SK-MEL-5 (cell line): ENCODE measurements at regions not wholly inside any gene's neighbourhood (a gene's known extent, or its start where the extent isn't known, plus 50 kb on each side); places are given as distances from the start of the nearest gene placed in this dataset.

Experiments used
- DNase-seq: peaks from one replicate; pipeline ENCODE4 v3.0.0-alpha.2; 2016; ENCODE audit warnings: low read depth, low spot score
- in situ Hi-C: cut with HindIII; loops from 2 replicates; pipeline ENCODE4 v1.10.0; 2016; ENCODE audit warnings: low sequenced_read_pairs, high pct_unique_total_duplicates, low pct_unique_long_range_greater_than_20kb

DNA sequence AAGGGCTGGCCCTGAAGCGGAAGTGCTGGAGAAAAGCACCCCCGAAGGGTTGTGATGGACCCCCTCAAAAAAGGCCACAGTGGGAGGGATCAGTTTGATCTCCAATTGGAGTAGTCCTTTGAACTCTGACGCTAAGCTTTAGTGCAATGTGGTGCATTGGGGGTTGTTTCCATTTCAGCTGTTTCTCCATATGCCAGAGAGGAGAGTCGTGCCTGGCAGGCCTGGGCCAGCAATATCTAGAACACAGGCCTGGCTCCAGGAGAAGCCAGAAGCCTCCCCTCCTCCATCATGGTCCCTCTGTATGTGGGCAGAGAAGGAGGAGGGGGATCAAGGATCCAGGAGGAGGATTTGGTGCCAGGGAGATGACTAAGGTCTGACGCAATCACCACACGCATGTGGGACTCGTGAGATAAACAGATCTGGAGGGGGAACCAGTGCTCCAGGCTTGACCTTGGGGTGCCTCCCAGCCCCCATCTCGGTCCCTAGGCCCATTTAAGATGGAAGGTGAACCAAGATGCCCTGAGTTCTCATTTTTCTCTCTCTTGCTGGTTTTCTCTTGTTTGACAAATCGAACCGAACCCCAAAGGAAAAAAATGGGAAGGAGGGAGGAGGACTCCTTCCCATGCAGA is 517.4 kb upstream of the JARID2 start:
- in situ Hi-C loops = no loop called here
- no peak for DNase-seq

DNA sequence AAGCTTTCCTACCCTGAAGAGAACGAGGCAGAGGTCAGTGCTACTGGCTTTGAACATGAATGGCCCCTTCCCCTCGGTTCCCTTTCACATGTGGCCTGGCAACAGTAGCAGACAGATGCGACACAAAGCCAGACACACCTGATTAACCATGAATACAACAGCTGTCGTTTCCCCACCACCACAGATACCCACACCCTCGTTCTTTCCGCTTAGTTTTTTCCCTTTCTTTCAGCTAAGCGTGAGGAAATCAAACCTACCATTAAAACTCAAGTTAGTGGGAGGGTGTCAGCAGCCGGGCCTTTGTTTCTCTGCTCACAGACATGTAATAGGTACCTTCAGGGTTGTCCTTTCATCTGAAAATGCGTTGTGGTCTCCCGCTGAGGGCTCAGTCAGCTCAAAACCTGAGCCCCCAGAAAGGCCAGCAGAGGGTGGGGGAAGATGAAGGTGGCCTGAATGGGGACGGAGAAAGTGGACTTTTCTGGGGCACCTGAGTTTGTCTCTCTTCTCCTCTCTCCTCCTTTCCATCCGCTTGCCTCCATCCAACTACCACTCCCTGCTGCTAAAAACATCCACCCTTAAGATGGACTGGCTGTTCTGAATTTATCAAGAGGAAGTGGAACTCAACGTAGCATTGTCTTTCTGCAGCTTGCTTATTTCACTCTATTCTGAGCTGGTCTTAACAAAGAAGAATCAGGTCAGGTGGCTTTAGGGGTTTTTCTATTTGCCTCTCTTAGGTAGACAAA is 516.6 kb upstream of the JARID2 start:
- in situ Hi-C loops = no loop called here
- no peak for DNase-seq

DNA sequence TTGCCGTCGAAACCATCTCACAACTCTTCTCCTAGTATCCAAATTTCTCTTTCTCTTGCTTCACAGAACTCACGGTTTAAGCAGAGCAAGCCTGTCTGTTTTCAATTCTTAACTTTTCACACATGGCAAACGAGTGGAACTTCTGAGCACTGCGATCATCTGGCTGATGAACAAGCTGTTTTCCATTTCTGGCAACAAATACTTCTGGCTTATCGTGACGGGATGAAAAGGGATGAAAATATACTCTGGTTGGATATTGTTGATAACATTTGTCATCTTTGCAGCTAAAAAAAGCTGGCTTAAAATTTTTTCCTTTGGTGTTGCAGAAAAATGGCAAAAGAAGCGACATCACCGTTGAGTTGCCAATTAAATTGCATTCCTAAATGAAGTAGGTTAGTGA is 515.2 kb upstream of the JARID2 start:
- in situ Hi-C loops = no loop called here
- no peak for DNase-seq

DNA sequence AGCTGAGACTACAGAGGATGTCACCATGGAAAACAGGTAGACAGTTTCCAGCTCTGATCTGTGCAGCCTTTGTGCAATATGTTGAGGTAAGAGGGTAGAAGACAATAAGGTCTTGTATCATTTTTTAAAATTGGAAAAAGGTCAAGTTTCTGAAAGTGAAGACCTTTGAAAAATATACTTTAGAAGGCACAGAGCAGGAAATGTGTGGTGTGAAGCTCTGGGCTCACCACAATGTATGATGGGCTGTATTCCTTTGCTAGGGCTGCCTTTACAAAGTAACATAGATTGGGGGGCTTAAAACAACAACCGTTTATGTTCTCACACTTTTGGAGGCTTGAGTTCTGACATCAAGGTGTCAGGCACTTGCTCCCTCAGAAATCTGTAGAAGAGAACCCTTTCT is 514.3 kb upstream of the JARID2 start:
- in situ Hi-C loops = no loop called here
- DNase-seq = peak; percentile 27

DNA sequence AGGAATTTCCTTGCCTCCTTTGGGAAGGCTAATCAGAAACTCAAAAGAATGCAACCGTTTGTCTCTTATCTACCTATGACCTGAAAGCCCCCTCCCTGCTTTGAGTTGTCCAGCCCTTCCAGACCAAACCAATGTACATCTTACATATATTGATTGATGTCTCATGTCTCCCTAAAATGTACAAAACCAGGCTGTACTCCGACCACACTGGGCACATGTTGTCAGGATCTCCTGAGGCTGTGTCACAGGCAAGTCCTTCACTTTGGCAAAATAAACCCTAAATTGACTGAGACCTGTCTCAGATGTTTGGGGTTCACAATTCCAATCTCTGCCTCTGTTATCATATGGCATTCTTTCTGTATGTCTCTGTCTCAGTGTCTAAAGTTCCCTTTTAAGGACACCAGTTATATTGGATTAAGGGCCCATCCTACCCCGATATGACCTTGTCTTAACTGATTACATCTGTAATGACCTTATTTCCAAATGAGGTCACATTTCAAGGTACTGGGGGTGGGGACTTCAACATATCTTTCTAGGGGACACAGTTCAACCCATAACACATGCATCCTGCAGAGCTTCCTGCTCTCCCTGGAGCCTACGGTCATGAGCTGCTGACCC is 513.5 kb upstream of the JARID2 start:
- no peak for DNase-seq

DNA sequence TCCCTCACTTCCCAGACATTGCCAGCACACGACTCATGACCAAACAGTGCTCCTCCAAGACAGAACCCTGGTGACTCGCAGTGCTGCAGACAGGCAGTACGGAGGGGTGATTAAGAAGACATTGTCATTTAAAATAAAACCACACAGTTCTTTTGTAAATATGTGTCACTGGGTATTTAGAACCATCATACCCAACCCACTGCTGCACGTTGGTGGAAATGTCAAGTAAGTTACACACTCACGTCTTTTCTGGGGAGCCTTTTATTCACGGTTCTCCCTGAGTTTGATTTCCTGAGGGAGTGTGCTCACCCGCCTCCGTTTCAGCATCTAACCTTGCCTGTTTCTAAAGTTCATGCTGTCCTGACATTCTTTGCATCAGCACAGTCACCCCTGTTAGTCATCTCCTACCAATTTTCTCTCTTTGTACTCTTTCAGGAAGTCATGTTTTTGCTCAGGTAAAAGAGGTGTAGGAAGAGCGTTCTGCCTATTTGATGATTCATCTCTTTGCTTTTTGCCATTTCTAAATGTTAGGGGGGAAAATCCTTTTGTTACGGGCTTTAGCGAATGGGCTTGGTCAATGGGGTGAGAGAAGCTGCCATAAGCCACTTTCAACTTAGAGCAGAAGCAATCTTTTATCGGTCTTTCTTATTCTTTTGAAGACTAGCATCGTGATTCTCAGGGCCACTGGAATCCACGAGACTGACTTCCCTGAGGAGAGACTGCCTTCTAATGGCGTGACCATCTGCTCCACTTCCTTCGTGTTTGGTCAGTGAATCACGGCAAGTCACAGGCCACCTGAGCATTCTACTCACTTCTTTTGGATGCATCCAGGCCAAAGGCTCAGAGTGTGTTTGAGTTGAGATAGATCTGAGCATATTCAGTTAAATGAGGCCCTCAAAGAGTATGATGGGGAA is 512.8 kb upstream of the JARID2 start:
- in situ Hi-C loops = no loop called here
- no peak for DNase-seq

More for the DNA sequence above, 513.5 kb upstream of the JARID2 start:
- in situ Hi-C loops = no loop called here

DNA sequence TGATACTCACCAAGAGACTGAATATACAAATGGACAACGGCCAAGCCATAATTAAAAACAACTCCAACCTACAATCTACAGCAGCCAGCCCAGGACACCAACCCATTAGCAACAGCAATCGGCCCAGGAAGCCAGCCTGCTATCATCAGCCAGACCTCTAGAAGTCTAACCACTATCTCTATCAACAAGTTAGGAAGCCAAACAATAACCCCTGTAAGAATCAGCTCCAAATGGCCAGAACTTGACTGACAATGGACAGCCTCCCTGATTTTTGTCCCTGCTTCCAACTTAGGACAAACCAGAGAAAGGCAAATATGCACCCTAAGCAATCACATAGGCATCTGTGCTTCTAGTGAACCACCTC is 511.8 kb upstream of the JARID2 start:
- no peak for DNase-seq
- in situ Hi-C loops = no loop called here

DNA sequence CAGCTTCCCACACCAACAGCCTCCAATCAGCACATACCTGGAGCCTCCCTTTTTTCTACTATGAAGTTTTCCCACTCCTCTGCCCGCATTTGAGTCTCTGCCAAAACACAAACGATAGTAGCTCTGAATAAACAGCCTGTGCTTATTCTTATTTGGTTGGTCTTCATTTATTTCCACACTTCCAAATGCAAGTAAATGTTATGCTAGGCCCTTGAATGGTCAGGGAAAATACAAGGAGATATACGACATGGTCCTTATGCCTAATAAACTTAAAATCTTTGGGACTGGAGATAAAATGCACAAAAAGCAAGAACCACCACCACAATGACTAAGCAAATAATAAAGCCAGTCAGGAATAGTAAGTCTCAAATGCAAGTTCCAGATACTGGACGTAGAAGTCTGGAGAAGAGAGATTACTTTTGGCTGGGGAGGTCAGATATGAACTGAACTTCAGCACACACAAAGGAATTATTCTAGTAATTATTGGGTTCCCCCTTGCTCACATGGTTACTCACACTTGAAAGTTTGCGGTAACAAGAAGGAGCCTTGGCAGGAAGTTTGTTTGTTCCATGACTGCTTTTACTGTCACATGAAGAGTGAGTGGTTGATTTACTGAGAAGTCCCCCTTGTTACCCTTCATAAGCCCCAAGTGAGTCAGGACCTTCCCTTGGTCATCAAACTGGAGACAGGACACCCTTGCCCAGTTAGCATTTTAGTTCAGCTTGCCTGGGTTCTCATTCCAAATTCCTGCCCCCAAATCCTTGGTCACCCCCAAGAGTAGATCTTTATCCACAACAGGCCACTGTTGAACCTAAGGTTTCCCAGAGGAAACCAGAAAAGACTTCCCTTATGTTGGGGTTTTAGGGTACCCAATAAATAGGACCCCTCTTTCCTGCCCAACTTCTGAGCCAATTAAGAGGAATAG is 511.2 kb upstream of the JARID2 start:
- in situ Hi-C loops = no loop called here
- peak; percentile 97 for DNase-seq

DNA sequence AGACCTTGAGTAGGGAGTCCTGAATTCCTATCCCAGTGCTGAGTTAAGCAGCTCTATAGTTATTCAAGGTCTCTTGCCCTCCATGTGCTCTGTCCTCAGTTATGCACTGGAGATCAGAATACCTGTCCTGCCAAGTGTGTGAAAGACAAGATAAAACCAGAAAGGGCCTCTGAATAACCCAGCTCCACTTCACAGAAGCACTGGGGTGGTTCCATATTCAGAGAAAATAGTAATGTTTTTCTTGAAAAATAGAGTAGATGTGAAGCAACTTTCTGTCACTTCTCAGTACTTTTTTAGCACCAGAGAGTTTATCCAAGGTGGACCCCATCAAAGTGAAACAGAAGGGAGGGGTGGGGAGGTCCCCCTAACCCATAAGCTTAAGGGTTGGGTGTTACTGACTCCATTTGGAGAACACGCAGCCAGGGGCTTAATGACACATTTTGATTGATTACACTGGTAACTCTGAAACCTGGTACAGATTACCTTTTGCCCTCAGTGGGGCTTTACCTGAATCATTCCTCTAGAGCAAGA is 509.8 kb upstream of the JARID2 start:
- DNase-seq = no peak
- in situ Hi-C loops = no loop called here

DNA sequence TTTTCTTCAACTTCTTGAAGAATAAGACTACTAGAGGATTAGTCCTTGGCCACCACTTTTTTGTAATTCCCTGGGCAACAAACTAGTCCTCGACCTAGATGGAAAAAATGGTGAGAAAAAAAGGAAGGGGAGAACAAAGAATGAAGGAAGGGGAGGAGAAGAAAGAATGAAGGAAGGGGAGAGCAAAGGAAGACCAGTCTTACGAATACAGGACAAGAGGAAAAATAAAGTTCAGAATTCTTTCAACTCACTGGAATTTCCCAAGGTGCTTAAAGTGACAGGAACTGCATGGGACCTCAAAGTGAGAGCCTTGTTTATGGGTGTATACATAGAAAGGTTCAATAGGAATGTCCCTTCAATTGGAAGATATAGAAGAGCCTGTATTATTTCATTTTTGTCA is 509.3 kb upstream of the JARID2 start:
- DNase-seq = no peak
- in situ Hi-C loops = no loop called here

DNA sequence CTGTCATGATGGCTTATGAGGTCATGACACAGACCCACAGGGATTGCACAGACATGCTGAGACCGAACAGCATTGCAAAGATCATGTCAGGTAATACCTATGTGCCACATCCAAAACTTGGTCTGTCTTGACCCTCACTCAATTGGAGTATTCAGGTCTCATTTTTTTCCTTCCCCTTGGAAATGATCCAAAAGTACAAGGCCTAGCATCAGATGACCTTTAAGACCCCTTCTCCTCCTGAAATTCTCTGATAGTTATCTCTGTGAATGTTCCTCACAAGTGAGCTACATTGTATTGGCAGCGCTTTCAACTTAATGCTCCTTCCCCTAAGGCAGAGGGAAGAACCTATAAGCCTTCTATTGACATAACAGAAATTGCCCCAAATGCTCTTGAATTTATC is 507.4 kb upstream of the JARID2 start:
- in situ Hi-C loops = no loop called here
- DNase-seq = no peak

DNA sequence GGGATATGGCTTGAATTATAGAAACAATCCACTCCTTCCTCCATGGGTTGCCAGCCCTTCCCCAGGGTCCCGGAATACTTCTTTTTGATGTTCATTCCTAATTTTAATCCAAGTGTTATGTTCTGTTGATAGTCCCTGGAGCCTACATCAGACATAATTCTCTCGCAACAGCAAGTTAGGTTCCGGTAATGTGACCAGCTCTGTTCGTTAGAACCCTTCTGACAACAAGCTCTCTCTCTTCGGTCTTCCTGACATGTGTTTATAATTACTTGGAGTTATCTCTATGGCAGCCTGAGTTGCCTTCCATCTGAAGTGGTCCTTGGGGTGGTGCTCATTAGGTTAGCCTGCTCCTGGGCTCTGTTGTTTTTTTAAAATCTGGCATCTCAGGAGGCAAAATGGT is 506.9 kb upstream of the JARID2 start:
- in situ Hi-C loops = no loop called here
- no peak for DNase-seq

DNA sequence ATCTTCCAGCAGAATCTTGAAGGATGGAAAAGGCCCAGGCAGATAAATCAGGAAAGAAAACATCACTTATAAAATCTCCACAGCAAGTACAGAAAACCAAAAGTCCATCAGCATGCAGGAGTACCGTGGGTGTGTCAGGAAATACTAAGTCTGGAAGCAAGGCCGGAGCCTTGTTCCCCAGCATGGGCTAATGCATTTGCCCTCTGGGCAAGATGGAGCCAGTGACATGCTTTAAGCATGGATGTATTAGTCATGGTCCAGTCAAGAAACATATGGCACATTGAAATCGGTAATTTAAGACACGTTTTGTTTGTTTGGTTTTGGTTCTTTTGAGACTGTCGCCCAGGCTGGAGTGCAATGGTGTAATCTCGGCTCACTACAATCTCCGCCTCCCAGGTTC is 506.0 kb upstream of the JARID2 start:
- in situ Hi-C loops = no loop called here
- no peak for DNase-seq

DNA sequence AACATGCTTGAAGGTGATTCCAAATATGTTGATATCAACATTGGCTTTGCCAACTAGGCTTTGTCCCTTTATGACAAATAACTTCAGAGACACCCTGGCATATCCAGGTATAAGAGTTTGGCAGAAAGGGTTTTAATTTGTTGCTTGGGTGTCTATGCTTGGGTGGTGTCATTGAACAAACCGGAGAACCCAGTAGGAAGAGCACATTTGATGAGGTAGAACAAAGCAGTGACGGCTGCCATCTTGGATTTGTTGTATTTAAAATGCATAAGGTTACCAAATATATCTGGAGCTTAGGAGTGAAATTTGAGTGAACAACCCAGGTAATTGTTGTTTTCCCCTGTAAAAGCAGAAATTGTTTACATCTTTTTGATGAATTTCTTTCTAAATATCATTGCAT is 503.7 kb upstream of the JARID2 start:
- in situ Hi-C loops = no loop called here

DNA sequence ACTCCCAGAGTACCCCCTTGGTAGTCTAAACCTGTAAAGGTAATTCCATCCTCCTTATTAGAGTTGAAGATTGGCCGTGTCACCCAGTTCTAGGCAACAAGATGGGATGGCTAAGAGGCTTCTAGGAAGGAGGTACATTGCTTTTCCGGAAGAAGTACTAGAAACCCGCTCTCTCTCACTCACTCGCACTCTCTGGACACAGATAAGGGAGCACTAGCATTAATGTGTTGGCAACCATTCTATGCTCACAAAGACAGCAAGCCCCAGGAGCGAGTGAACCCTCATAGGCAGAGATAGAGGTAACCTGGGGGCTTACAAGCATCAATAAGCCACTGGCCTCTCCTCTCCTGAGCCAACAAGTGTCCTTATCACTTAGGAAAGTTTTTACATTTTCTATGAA is 503.2 kb upstream of the JARID2 start:
- DNase-seq = no peak
- in situ Hi-C loops = no loop called here

More for the DNA sequence above, 503.7 kb upstream of the JARID2 start:
- DNase-seq = no peak

DNA sequence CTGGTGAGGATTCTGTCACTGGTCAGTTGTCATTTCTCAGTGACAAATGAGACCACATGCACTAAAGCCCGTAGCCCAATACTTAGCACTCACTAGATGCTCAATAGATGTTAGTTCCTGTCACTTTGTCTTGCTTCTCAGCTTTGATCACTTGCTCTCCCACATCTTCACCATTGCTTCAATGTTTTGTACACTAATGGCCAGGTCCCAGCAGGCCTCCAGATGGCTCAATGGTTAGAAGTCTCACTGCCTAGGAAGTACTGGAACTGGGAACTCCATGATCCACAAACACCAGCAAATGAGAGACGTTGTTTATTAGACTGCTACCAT is 502.8 kb upstream of the JARID2 start:
- no peak for DNase-seq
- in situ Hi-C loops = no loop called here
